HFFc6 (cell line): ENCODE measurements at regions not wholly inside any gene's neighbourhood (a gene's known extent, or its start where the extent isn't known, plus 50 kb on each side); places are given as distances from the start of the nearest gene placed in this dataset.
A peak's percentile ranks its signal among the peaks of the same experiment; 100 is the strongest.

Source experiments
- DNase-seq: peaks from one replicate; pipeline ENCODE4 v3.0.0-alpha.2; 2018
- H3K27ac Mint-ChIP-seq: 2 replicates; pipeline ENCODE4 v1.8.0; 2020; ENCODE audit warnings: mild to moderate bottlenecking, mixed read lengths
- H3K27me3 Mint-ChIP-seq: 2 replicates; pipeline ENCODE4 v1.8.0; 2021; ENCODE audit warnings: mild to moderate bottlenecking, moderate library complexity, mixed read lengths; ENCODE audit not compliant: insufficient read depth
- H3K36me3 Mint-ChIP-seq: 2 replicates; pipeline ENCODE4 v1.8.0; 2021; ENCODE audit warnings: low read depth, mixed read lengths
- H3K4me1 Mint-ChIP-seq: 2 replicates; pipeline ENCODE4 v1.8.0; 2020; ENCODE audit warnings: low read depth, mixed read lengths
- H3K4me3 Mint-ChIP-seq: 2 replicates; pipeline ENCODE4 v1.8.0; 2020; ENCODE audit warnings: mild to moderate bottlenecking, moderate library complexity, mixed read lengths
- H3K9me3 Mint-ChIP-seq: 2 replicates; pipeline ENCODE4 v1.8.0; 2020; ENCODE audit warnings: mild to moderate bottlenecking, mixed read lengths
- TF ChIP-seq, protein P1 (sequence below): fragments of 200-600 bp; sonication (generic); IDR thresholded peaks from 2 replicates; pipeline ENCODE4 v1.5.0; 2021; ENCODE audit warnings: antibody characterized with exemption, mild to moderate bottlenecking

GRCh38 chr9:115633104-115633503, 515.1 kb upstream of the TNC start:
- Mint-ChIP-seq H3K9me3 (no peaks in the 10 kb centered on the region), H3K27ac (peak overlapping the region; percentile 72), H3K4me3 (no peak overlapping the region), H3K27me3 (no peaks in the 10 kb centered on the region), H3K36me3 (no peaks in the 10 kb centered on the region), H3K4me1 (peaks cover 52% of the 10 kb centered on the region)
- DNase-seq, result peak; percentile 46
- TF ChIP-seq, protein P1, sequence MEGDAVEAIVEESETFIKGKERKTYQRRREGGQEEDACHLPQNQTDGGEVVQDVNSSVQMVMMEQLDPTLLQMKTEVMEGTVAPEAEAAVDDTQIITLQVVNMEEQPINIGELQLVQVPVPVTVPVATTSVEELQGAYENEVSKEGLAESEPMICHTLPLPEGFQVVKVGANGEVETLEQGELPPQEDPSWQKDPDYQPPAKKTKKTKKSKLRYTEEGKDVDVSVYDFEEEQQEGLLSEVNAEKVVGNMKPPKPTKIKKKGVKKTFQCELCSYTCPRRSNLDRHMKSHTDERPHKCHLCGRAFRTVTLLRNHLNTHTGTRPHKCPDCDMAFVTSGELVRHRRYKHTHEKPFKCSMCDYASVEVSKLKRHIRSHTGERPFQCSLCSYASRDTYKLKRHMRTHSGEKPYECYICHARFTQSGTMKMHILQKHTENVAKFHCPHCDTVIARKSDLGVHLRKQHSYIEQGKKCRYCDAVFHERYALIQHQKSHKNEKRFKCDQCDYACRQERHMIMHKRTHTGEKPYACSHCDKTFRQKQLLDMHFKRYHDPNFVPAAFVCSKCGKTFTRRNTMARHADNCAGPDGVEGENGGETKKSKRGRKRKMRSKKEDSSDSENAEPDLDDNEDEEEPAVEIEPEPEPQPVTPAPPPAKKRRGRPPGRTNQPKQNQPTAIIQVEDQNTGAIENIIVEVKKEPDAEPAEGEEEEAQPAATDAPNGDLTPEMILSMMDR, result no peak

- no peak for DNase-seq
- Mint-ChIP-seq H3K4me3 (no peak overlapping the region), H3K9me3 (no peaks in the 10 kb centered on the region), H3K27me3 (no peaks in the 10 kb centered on the region), H3K4me1 (peaks cover 49% of the 10 kb centered on the region), H3K27ac (no peak overlapping the region), H3K36me3 (no peaks in the 10 kb centered on the region)
- TF ChIP-seq, protein P1, result no peak
Observed at GRCh38 chr9:115635680-115636383, 517.8 kb upstream of the PAPPA start.

GRCh38 chr9:115636596-115636995, 517.0 kb upstream of the PAPPA start:
- Mint-ChIP-seq H3K4me3 (no peak overlapping the region), H3K9me3 (no peaks in the 10 kb centered on the region), H3K36me3 (no peaks in the 10 kb centered on the region), H3K27me3 (no peaks in the 10 kb centered on the region), H3K4me1 (peaks cover 52% of the 10 kb centered on the region), H3K27ac (no peak overlapping the region)
- DNase-seq, result no peak
- TF ChIP-seq, protein P1, result no peak

GRCh38 chr9:115637661-115638060, 515.9 kb upstream of the PAPPA start:
- Mint-ChIP-seq H3K27ac (no peak overlapping the region), H3K36me3 (no peaks in the 10 kb centered on the region), H3K9me3 (no peaks in the 10 kb centered on the region), H3K4me3 (no peak overlapping the region), H3K4me1 (peaks cover 57% of the 10 kb centered on the region), H3K27me3 (no peaks in the 10 kb centered on the region)
- DNase-seq, result no peak
- TF ChIP-seq, protein P1, result no peak

GRCh38 chr9:115640887-115641286, 512.7 kb upstream of the PAPPA start:
- Mint-ChIP-seq H3K27ac (peak overlapping the region; percentile 75), H3K4me3 (peak overlapping the region; percentile 69), H3K27me3 (no peaks in the 10 kb centered on the region; the same call in 1 of the 2 replicates), H3K36me3 (no peaks in the 10 kb centered on the region), H3K4me1 (peaks cover 56% of the 10 kb centered on the region), H3K9me3 (no peaks in the 10 kb centered on the region)
- TF ChIP-seq, protein P1, result no peak
- DNase-seq, result peak; percentile 89
